Ramos (cell line): ENCODE measurements at regions not wholly inside any gene's neighbourhood (a gene's known extent, or its start where the extent isn't known, plus 50 kb on each side); places are given as distances from the start of the nearest gene placed in this dataset.
"Not testable (repeated sequence)": the region's sequence is repeated elsewhere in the genome, so short reads cannot be mapped to it uniquely, and the experiment has no call there.

Source experiments
- in situ Hi-C: fragments of 300-500 bp; cut with MboI; formaldehyde crosslinking; loops from one replicate; pipeline ENCODE4 v1.14.3; 2022; ENCODE audit warnings: low sequenced_read_pairs; ENCODE audit not compliant: unreplicated experiment

DNA sequence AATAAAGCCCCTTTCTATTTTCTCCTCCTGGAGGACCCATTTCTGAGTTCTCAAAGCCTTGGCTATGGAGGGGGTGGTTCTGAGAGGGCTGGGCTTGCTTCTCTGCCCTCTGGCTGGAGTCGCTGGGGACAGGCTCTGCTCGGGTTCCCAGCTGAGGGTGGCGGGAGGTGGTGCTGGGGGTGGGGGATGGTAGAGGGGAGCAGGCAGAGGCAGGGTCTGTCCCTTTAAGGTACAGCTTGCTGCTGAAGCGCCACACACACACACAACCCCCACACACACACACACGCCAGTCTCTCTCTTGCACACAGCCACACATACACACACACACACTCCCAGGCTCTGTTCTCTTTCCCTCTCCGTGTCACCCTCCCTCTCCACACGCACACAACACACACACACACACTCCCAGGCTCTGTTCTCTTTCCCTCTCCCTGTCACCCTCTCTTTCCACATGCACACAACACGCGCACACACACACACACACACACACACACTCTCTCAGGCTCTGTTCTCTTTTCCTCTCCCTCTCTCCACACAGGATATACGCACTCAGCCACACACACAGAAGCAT, 69.8 kb upstream of the SSBP3 start:
- in situ Hi-C loops: loop anchor here (25.0 kb wide), 2 partner anchors 164 to 614 kb away; no protein-coding TSS in a partner anchor

DNA sequence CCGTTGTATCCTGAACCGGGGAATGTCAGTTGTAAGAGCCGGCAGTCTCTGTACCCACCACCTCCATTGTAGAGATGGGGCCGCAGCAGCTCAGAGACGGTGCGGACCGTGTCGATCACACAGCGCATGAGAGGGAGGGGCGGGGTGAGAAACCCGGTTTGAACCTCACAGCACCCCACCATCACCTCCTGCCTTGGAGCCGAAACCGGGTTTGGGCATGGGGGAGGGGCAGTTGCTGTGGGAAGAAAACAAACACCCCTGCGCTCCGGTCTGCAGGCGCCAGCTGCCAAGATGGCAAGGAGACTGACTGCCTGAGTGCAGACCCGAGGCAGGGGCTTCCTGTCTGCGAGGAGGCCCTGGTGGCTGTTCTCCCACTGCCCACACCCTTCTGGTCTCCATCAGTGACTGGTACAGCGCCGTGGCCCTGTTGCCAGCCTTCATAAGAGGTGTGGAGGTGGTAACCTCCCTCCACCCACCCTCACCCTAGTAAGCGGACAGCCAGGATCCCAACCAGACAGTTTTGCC, 69.2 kb upstream of the SSBP3 start:
- in situ Hi-C loops: loop anchor here (25.0 kb wide), 2 partner anchors 163 to 613 kb away; no protein-coding TSS in a partner anchor

DNA sequence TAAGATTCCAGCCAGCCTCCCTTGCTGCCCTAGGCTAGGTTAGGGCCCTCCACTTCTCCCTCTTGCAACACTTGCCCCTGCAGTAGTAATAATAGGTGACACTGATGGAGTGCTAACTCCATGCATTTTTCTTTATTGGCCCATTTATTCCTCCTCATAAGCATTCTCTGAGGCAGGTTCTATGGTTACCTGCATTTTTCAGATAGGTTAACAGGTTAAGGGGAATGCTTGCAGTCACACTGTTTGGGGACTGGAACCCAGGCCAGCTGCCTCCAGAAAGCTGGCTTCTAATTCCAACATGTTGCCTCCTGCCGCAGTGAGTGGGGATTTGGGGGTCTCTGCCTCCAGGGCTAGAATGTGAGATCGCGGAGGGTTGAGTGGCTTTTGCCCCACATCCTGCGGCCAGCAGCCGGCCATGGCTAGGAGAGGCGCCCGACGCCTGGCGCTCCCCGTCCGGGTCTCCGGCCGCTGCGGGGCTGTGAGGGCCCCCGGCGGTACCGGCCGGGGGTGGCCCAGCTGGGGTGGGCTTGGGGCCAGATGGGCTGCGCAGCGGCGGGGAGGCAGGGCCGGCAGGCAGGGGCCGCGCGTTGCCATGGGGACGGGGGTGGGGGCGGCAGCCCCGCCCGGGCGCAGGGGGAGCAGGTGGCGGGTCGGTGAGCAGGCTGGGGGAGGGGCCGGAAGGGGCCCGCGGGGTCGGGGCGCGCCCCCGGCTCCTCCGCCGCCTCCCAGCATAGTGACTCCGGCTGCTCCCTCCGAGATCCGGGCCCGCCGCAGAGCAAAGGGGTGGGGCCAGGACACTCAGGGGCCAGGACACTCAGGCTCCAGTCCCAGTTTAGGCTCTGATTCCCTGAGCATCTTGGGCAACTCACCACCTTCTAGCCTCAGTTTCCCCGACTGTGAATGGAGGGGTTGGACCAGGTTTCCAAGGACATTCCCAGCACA, 68.4 kb upstream of the SSBP3 start:
- in situ Hi-C loops: loop anchor here (25.0 kb wide), 2 partner anchors 162 to 612 kb away; no protein-coding TSS in a partner anchor

DNA sequence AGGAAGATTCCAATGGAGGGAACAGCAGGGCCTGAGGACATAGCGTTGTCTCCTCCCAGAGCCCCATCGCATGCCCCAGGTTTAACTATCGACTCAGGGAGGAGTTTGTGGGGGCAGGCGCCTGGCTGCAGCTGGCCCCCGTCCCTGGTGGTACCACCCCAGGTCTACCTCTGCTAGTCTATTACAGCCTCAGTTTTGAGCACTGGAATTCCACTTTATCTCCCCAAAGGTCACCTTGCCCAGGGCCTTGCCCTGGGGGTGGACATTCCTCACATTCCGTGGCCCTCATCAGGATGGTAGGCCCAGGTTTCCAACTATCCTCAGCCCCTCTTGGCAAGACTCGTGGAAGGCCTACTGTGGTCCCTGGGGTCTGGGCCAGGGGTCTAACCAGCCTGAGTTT, 65.4 kb upstream of the SSBP3 start:
- in situ Hi-C loops: no loop called here

DNA sequence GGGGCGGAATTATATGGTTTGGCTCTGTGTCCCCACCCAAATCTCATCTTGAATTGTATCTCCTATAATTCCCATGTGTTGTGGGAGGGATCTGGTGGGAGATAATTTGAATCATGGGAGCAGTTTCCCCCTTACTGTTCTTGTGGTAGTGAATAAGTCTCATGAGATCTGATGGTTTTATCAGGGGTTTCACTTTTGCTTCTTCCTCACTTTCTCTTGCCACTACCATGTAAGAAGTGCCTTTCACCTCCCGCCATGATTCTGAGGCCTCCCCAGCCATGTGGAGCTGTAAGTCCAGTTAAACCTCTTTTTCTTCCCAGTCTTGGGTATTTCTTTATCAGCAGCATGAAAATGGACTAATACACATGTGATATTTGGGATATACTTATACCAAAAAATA, 63.2 kb upstream of the SSBP3 start:
- in situ Hi-C loops: not testable (repeated sequence)

DNA sequence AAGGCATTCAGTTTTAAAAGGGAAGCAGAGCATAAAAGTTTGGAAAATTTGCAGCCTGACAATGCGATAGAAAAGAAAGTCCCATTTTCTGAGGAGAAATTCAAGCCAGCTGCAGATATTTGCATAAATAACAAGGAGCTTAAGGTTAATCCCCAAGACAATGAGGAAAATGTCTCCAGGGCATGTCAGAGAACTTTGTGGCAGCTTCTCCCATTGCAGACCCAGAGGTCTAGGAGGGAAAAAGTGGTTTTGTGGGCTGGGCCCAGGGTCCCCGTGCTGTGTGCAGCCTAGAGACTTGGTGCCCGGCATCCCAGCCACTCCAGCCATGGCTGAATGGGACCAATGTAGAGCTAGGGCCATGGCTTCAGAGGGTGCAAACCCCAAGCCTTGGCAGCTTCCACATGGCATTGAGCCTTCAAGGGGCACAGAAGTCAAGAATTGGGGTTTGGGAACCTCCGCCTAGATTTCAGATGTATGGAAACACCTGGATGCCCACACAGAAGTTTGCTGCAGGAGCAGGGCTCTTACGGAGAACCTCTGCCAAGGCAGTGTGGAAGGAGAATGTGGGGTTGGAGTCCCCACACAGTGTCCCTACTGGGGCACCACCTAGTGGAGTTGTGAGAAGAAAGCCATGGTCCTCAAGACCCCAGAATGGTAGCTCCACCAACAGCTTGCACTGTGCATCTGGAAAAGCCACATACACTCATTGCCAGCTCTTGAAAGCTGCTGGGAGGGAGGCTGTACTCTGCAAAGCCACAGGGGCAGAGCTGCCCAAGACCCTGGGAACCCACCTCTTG, 62.3 kb upstream of the SSBP3 start:
- in situ Hi-C loops: not testable (repeated sequence)

DNA sequence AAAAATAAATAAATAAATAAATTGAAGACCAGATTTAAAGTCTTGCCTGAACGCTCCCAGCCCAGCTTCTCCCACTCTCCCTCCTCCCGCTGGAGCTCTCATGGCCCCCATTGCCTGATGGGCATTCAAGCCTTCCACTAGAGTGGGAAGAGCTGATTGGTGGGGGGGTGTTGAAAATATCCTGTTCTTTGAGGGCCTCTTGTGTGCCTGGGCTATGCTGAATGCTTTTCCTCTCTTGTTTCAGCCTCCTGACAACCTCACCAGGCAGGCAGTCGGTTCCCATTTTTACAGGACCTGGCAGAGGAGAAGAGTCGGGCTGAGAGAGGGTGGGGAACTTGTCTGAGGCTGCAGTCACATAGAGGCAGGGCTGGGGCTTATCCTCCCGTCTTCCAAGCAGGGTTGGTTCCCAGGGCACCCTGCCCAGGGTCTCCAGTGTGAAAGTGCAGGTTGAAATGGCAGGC, 59.2 kb upstream of the SSBP3 start:
- in situ Hi-C loops: no loop called here

DNA sequence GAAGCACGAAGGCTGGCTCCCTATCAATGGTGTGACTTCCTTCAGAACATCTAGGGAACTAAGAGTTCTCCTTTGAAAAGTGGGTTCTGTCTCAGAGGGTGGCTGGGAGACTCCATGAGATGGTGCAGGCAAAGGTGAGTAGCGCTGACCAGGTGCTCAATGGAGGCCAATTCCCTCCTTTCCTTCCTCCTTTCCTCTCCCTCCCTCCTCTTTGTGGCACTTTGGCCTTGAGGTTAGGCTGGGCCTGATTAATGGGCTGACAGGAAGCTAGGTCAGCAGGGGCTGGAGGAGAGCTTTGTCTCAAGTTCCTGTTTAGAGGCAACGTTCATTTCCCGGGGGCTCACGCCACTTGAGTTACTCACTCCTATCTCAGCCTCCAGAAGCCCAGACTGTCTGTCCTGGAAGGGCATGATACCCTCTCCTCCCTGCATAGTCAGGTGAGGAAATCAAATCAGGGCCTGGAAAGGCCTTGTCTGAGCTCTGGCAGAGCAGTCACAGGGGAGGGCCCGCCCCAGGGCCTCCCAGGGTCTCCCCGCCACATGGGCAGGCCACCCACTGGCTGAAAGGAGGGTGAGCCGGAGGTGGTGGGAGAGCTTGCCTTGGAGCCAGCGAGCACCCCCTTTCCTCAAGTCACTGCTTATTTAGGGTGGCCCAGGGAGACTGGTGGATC, 58.4 kb upstream of the SSBP3 start:
- in situ Hi-C loops: no loop called here

DNA sequence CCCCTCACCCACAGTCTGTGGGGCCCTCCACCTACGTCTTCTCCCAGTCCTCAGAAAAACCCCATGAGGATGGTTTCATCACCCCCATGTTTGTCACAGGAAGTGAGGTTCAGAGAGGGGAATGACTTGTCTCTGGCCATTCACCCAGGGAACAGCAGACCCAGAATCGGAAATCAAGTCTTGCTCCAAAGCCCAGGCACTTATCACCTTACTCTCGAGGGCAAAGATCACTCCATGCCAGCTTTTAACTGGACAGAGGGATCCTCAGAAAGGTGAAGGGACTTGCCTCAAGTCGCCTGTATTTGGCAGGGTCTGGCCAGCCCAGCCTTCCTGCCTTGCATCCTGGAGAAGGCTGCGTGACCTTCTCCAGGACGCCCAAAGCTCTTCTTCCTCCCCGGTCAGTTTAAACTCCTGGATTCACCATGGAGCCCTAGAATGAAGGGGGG, 57.9 kb upstream of the SSBP3 start:
- in situ Hi-C loops: no loop called here

DNA sequence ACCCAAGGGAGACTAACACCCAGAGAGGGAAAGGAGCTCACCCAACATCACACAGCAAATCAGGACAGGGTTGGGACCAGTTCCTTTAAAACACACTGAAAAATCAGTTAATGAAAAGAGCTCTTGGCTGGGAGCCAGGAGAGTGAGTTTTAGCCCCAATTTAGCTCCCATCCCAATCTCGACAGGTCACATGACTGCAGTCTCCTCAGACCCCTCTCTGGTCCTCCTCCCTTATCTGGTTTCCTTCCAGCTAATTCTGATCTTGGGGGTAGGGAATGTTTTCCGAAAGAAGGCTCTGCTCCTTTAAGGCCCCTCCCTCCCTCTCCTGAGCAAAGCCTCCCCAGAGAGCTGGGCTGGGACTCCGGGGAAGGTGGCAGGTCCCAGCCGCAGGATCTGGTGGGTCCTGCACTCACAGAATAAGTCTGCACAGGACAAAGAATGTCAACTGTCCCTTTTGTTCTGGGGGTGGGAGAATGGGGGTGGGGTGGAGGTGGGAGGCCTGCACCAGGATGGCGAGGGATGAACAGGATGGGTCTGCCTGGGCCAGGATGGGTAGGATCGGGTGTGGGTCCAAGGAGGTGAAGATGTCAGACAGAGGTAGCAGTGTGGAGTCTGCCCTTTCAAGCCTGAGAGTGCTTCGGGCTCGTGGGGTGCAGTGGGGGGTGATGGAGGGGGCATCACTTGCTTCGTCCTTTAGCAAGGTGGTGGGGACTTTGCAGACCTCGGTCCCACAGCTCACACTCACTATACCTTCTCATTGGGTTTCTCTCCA, 57.3 kb upstream of the SSBP3 start:
- in situ Hi-C loops: no loop called here

DNA sequence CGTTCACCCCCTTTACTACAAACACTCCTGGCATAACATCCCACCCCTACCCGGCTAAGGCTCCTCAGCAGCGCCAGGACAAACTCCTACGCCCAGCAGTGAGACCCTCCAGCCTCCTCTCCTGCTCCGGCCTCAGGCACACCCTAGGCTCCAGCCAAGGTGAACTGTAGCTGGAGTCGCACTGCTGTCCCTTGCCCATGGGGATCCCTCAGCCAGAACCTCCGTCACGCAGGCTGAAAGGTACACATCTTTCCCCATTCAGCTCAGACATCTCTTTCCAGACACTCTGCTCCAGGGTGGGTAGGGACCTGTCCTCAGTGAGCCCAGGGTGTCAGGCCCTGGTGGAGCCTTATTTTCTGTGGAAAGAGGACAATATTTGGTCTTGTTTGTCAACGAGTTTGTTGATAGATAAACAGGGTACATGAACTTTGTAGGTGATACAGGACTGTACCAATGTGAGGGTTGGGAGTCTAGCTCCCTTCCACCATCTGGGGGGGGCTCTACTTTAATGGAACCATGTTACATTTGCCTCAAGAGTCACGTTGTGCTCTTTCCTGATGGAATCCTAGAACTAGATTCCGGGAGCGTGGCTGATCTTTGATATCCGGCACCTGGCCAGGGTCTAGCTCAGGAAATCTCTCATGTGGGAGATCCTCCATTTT, 56.5 kb upstream of the SSBP3 start:
- in situ Hi-C loops: no loop called here

DNA sequence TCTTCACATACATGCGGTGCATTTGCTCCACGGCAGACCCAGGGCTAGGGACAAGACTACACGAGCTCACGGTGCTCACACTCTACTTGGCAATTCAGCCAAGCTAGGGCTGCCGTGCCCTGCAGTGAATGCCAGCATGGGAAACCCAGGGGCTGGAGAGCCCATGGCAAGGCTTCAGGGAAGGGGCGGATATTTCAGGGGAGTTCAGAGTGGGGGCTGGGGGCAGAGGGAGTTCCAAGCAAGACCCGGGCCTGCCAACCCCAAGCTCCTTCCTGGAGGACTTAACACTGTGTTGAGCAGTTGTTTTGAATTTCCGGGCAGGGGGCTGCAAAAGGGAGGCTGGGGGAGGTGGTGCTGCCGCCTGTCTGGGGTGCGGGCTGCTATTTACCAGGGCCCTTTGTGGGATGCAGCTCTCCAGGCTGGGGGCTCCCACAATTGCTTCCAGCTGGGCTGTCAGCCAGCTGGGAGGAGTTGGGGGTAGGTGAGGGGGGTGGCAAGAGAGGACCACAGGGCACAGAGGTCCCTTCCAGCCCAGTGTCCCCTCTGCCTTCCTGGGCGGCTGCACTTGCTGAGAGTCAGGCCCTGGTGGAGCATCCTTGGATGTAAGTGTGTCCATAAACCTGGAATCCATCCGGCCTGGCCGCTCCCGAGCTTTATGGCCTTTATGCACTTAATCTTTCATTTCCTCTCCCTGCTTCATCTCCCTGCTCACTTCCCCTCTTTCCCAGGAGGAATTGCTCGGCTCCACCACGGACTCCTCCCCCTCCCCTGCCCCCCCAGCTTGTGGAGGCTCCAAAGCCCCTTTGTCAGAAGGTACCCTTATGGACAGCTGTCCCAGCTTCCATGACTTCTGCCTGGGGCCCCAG, 55.8 kb upstream of the SSBP3 start:
- in situ Hi-C loops: no loop called here

DNA sequence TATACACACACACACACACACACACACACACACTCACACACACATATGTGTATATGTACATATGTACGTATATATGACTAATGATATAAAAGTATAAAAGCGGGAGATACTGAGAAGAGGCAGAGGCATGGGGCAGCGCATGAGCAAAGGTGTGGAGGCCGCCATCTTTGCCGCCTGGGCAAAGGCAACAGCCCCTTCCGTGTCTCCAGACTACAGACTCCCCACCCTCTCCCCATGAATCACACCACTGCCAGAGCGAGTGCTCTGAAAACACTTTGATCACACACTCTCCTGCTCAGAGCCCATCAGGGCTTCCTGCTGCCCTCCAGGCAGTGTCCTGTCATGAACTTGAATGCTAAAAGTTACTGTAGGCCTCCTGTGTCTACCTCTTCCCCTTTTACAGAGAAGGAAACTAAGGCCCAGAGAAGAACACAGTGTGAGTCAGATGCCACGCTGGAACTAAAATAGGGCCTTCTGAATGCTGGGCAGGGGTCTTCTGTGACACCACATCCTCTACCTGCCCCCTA, 54.7 kb upstream of the SSBP3 start:
- in situ Hi-C loops: no loop called here

DNA sequence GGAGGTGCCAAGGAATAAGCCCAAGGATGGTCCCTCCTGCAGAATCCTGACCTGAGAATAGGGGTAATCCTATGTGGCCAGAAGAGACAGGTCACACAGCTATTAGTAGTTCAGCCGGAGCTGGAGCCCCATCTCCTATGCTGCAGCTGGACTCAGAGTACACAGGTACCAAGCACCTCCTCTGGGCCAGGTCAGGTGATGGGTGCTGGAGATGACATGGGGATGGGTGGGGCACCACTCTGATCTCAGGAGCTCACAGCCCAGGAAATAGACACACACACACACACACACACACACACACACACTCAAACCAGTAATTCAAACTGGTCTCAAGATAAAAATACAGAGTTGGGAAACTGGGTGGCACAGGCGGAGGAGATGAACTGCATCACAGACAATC, 54.2 kb upstream of the SSBP3 start:
- in situ Hi-C loops: no loop called here

DNA sequence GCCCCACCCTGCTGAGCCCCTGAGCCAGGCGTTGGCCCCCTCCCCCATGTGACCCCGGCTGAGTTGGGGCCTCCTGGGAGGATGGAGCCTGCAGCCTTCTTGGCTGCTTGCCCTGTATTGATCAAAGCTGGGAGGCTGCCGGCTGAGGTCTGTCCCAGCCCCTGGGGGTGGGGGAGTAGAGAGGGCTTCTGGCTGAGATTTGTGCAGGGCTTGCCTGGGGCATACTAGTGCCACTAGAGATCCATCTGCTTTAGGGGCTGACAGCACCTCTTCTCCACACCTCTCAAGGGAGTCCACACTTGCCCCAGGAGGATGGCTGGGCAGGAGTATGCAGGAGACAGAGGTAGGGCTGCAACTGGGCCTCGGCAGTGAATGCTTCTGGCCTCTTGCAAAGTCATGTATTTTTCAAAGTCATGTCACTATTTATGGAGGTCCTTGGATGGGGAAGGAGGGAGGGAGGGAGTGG, 53.6 kb upstream of the SSBP3 start:
- in situ Hi-C loops: no loop called here

DNA sequence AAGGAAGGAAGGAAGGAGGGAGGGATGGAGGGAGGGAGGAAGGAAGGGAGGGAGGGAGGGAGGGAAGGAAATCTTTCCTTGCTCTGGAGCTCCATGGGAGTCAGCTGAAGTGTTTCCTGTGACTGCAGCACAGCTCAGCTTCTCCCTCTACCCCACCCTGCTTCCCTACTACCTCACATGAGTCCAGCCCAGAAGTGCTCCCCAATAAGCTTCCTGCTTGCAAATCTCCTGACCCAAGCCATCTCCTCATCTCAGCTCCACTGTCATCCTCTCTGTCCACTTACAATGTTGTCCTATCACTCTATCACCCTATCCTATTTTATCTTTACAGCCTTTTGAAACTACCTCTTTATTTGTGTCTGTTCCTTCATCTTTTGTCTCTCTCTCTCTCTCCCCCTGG, 52.9 kb upstream of the SSBP3 start:
- in situ Hi-C loops: no loop called here

DNA sequence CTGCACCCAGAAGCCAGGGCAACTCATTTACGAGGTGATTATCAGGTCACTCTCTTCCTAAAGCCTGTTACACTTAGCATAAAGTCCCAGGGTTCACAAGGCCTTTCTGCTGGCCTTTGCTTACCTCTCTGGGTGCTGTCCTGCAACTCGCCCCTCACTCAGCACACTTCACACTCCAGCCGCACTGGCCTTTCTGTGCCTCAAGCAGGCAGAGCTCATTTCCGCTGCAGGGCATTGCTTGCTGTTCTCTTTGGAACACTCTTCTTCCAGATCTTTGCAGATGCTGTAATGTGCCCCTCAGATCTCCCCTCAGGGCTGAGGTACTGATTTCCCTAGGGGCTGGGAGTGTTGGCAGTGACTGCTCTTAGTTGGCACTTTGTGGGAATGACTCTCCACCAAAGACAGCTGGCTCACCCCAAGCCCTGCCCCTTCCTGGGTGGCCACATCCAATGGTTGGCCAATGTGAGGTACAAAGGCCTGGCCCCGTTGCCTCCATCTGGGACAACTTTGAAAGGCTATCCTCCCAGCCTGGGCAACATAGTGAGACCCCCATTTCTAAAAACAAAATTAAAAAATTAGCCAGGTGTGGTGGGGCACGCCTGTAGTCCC, 50.8 kb upstream of the SSBP3 start:
- in situ Hi-C loops: no loop called here
